Stimulated activated naive CD4-positive, alpha-beta T cell treated with Interleukin-2 at 50 U/mL for 16 hours (primary cell): ENCODE measurements at regions not wholly inside any gene's neighbourhood (a gene's known extent, or its start where the extent isn't known, plus 50 kb on each side); places are given as distances from the start of the nearest gene placed in this dataset.

Experiments
- DNase-seq: peaks from one replicate; lab custom pipeline; 2025; lab: John Stamatoyannopoulos, UW

- no peak for DNase-seq
Measured at GRCh38 chr1:172980971-172981370, 69.8 kb downstream of the TNFSF18 start.
